ENCODE measurements at regions not wholly inside any gene's neighbourhood (a gene's known extent, or its start where the extent isn't known, plus 50 kb on each side); places are given as distances from the start of the nearest gene placed in this dataset.

DNA sequence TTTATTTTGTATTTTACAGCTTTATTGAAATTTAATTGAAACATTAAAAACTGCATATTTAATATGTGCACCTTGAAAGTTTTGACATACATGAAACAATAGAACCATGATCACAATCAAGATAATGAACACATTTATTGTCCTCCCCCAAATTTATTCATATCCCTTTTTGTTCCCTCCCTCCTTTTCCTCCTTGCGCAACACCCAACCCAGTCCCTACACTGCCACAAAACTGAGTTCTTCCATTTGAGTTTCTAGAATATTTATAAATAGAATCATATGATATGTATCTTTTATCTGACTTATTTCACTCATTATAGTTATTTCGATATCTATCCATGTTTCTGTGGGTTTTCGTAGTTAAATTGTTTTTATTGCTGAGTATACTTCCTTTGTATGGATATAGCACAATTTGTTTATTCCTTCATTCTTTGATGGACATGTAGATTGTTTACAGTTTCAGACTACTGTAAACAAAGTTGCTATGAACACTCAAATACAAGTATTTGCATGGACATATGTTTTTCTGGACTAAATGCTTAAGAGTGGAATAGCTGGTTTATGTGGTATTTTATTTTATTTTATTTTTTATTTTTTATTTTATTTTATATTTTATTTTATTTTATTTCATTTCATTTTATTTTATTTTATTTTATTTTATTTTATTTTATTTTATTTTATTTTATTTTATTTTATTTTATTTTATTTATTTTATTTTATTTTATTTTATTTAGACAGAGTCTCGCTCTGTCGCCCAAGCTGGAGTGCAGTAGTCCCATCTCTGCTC, 359.1 kb downstream of the SLC6A15 start:
- H3K4me2 ChIP-seq (ENCODE audit: low read length): no peak overlapping the region
- no peaks in the 10 kb centered on the region for H3K9me3 ChIP-seq (ENCODE audit: low read length)
- H3K79me2 ChIP-seq (ENCODE audit: insufficient read depth, low read length): no peaks in the 10 kb centered on the region
- no peak overlapping the region for H3K9ac ChIP-seq (ENCODE audit: low read length)
- H3K4me3 ChIP-seq (ENCODE audit: low read depth, low read length, poor library complexity, severe bottlenecking): no peak overlapping the region
- H3K9me2 ChIP-seq (ENCODE audit: low read depth, low read length): no peaks in the 10 kb centered on the region
- H3K4me1 ChIP-seq (ENCODE audit: insufficient read depth, low read length, severe bottlenecking): no peaks in the 10 kb centered on the region
- no peak overlapping the region for H3K27ac ChIP-seq (ENCODE audit: low read depth, low read length, poor library complexity, severe bottlenecking)
- H3K27me3 ChIP-seq (ENCODE audit: insufficient read depth, low read length): no peaks in the 10 kb centered on the region
- H2AFZ ChIP-seq (ENCODE audit: low read length): no peak overlapping the region
- H4K20me1 ChIP-seq (ENCODE audit: insufficient read depth, low read length): no peaks in the 10 kb centered on the region
- H3K36me3 ChIP-seq (ENCODE audit: insufficient read depth, low read length): no peaks in the 10 kb centered on the region
- no peaks in the 10 kb centered on the region for H3F3A ChIP-seq (ENCODE audit: insufficient read depth, low read length)
- TF ChIP-seq, protein P1, sequence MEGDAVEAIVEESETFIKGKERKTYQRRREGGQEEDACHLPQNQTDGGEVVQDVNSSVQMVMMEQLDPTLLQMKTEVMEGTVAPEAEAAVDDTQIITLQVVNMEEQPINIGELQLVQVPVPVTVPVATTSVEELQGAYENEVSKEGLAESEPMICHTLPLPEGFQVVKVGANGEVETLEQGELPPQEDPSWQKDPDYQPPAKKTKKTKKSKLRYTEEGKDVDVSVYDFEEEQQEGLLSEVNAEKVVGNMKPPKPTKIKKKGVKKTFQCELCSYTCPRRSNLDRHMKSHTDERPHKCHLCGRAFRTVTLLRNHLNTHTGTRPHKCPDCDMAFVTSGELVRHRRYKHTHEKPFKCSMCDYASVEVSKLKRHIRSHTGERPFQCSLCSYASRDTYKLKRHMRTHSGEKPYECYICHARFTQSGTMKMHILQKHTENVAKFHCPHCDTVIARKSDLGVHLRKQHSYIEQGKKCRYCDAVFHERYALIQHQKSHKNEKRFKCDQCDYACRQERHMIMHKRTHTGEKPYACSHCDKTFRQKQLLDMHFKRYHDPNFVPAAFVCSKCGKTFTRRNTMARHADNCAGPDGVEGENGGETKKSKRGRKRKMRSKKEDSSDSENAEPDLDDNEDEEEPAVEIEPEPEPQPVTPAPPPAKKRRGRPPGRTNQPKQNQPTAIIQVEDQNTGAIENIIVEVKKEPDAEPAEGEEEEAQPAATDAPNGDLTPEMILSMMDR (IDR thresholded peaks at IDR 0.05; ENCODE audit: low read length): no peak
- TF ChIP-seq EZH2 (IDR thresholded peaks at IDR 0.05; ENCODE audit: borderline replicate concordance, low read length): no peak

DNA sequence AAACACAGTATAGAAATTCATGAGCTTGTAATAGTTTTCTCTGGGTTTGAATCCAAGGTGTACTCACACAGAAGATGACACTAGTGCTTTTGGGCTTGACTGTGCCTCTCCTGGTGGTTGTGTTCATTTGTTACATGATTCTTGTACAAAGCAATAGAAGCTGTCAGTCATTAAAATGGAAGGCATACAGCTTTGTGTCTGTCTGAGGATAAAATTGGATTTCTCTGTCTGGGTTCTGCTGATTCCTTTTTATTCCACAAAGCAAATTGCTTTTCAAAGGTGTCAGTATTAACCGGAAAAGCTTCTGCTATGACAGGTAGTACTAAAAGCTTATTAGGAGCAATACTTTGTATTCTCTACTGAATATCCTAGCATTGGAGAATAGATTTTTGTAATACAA, 361.2 kb downstream of the SLC6A15 start:
- no peaks in the 10 kb centered on the region for H3F3A ChIP-seq (ENCODE audit: insufficient read depth, low read length)
- H3K27me3 ChIP-seq (ENCODE audit: insufficient read depth, low read length): no peaks in the 10 kb centered on the region
- TF ChIP-seq, protein P1 (IDR thresholded peaks at IDR 0.05; ENCODE audit: low read length): no peak
- no peak for TF ChIP-seq EZH2 (IDR thresholded peaks at IDR 0.05; ENCODE audit: borderline replicate concordance, low read length)
- no peaks in the 10 kb centered on the region for H3K36me3 ChIP-seq (ENCODE audit: insufficient read depth, low read length)
- H3K9ac ChIP-seq (ENCODE audit: low read length): no peak overlapping the region
- H3K9me2 ChIP-seq (ENCODE audit: low read depth, low read length): no peaks in the 10 kb centered on the region
- no peak overlapping the region for H3K4me3 ChIP-seq (ENCODE audit: low read depth, low read length, poor library complexity, severe bottlenecking)
- H3K4me1 ChIP-seq (ENCODE audit: insufficient read depth, low read length, severe bottlenecking): no peaks in the 10 kb centered on the region
- no peaks in the 10 kb centered on the region for H4K20me1 ChIP-seq (ENCODE audit: insufficient read depth, low read length)
- H3K79me2 ChIP-seq (ENCODE audit: insufficient read depth, low read length): no peaks in the 10 kb centered on the region
- no peak overlapping the region for H3K4me2 ChIP-seq (ENCODE audit: low read length)
- no peaks in the 10 kb centered on the region for H3K9me3 ChIP-seq (ENCODE audit: low read length)
- H3K27ac ChIP-seq (ENCODE audit: low read depth, low read length, poor library complexity, severe bottlenecking): no peak overlapping the region
- no peak overlapping the region for H2AFZ ChIP-seq (ENCODE audit: low read length)

DNA sequence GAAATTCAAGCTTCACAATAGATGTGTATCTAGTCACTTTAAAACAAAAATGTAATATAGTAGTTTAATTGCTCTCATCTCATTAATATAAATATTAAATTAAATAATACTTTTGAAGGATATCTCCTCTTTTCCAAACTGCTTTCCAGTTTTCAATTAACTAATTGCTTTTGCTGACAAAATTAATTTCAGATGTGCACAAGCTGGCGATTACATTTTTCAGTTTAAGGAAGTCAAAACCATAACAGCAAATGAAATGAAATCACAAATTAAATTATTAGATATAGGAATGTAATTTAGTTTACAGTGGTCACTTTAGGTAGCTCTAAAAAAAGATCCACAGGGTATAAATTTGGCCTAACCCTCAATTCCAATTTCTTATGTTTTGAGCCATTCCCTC, 362.1 kb downstream of the SLC6A15 start:
- no peaks in the 10 kb centered on the region for H3K36me3 ChIP-seq (ENCODE audit: insufficient read depth, low read length)
- no peaks in the 10 kb centered on the region for H3F3A ChIP-seq (ENCODE audit: insufficient read depth, low read length)
- H4K20me1 ChIP-seq (ENCODE audit: insufficient read depth, low read length): no peaks in the 10 kb centered on the region
- no peak overlapping the region for H3K9ac ChIP-seq (ENCODE audit: low read length)
- H3K4me1 ChIP-seq (ENCODE audit: insufficient read depth, low read length, severe bottlenecking): no peaks in the 10 kb centered on the region
- H3K9me3 ChIP-seq (ENCODE audit: low read length): no peaks in the 10 kb centered on the region
- H3K9me2 ChIP-seq (ENCODE audit: low read depth, low read length): no peaks in the 10 kb centered on the region
- no peak overlapping the region for H3K27ac ChIP-seq (ENCODE audit: low read depth, low read length, poor library complexity, severe bottlenecking)
- TF ChIP-seq, protein P1 (IDR thresholded peaks at IDR 0.05; ENCODE audit: low read length): no peak
- no peak for TF ChIP-seq EZH2 (IDR thresholded peaks at IDR 0.05; ENCODE audit: borderline replicate concordance, low read length)
- H3K4me3 ChIP-seq (ENCODE audit: low read depth, low read length, poor library complexity, severe bottlenecking): no peak overlapping the region
- no peaks in the 10 kb centered on the region for H3K79me2 ChIP-seq (ENCODE audit: insufficient read depth, low read length)
- no peak overlapping the region for H3K4me2 ChIP-seq (ENCODE audit: low read length)
- no peaks in the 10 kb centered on the region for H3K27me3 ChIP-seq (ENCODE audit: insufficient read depth, low read length)
- H2AFZ ChIP-seq (ENCODE audit: low read length): no peak overlapping the region
